HUDEP-2 (cell line): ENCODE measurements at regions not wholly inside any gene's neighbourhood (a gene's known extent, or its start where the extent isn't known, plus 50 kb on each side); places are given as distances from the start of the nearest gene placed in this dataset.
"Not testable (repeated sequence)": the region's sequence is repeated elsewhere in the genome, so short reads cannot be mapped to it uniquely, and the experiment has no call there.

ENCODE experiments used
- DNase-seq, 76 experiments: peaks; one replicate each; lab custom pipeline; 2025; ENCODE audit not compliant: unreplicated experiment in 76 of 76; lab: John Stamatoyannopoulos, UW

GRCh38 chr1:208681878-208682663, 437.9 kb upstream of the PLXNA2 start:
- no peak for DNase-seq

DNA sequence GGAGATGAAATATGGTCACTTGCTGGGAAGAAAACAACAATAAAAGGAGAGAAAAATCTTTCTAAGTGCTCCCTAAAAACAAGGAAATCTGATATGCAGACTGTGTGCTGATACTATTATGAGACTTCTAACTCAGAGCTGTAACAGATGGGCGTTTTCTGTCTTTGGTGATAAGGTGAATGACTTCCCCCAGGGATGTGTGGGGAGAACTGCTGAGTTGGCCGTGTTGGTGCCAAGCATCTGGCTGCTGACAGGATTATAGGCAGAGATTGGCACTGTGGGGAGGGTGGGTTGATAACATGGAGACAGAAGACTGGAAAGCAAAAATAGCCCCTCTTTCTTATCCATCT, 438.5 kb upstream of the PLXNA2 start:
- DNase-seq = no peak

- DNase-seq = no peak
Measured at GRCh38 chr1:208683141-208683540, 439.0 kb upstream of the PLXNA2 start.

DNA sequence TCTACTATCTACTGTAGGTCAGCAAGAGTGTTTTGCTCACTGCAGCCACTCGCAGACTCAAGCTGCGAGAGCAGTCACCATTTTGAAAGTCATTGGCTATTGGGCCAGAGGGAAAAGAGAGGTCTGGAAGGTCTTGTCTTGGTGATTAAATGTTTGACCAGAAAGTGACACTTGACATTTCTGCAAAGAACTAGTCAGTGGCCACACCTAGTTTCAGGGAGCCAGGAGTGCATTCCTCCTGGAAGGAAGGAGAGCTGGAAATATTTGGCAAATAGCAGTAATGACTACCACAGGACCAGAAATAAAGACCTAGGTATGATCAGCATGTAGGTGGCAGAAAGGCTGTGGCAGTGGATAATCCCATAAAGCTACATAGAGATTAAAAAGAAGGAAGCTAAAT, 440.0 kb upstream of the PLXNA2 start:
- DNase-seq = no peak

- no peak for DNase-seq
Measured at GRCh38 chr1:208686592-208686991, 442.4 kb upstream of the PLXNA2 start.

DNA sequence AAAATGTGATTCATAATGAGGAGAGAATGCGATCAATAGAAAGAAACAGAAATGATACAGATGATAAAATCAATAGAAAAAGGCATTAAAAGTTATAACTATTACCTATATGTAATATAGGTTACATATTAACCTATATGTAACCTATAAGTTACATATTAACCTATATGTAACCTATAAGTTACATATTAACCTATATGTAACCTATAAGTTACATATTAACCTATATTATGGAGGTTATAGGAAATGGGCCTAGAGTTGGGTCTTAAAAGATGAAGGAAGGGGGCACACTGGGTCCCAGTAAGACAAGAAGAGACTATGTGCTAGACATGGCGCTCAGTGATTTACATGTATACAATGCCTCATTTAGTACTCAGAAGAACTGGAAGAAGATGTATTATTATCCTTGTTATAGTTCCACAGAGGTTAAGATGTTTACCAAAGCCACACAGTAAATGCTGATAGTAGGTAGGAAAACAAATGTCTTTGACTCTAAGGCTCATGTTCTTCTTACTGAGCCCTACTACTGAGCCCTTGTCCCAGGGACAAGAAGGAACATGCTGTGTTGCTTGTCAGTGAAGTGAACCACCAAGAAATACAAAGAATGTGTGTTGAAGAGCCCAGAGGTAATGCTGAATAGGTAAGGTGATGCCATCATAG, 444.6 kb upstream of the PLXNA2 start:
- DNase-seq = no peak

DNA sequence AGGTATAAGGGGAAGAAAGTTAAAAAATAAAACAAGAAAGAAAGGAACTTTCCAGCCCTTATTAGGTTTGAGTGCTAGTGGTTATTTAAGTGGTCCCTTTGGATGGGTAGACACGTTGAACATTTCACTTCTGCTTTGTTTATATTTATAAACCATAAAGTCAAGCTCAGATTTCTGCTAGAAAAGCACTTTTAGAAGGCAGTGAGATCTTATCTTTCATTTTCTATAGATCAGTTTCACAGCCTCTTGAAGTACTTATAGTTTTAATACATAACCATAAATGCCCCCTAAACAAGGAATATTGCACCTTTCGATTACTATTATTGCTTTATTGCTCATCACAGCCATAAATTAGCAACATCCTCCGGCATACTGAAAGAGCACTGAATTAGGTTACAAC, 446.8 kb upstream of the PLXNA2 start:
- no peak for DNase-seq

DNA sequence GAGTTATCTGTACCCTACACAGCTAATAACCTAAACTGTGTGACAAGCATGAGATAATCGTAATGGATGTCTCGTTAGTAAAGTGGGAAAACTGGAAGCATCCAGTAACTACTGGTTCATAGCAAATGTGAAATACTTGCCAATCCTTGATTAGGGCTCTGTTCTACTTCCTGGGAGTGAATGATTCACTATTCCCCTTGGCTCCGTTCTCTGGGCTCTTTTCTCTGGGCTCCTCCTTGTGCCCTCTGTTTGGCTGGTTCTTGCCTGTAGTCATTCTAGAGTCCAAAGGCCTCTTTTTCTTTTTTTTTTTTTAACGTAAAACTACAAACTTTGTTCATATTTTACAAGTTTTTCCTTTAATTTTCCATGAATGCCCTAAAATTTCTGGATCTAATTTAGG, 465.8 kb upstream of the PLXNA2 start:
- no peak for DNase-seq

GRCh38 chr1:208714323-208714722, 470.1 kb upstream of the PLXNA2 start:
- peak in 21 of 76 experiments; percentile 1 to 83 (median 39) for DNase-seq

DNA sequence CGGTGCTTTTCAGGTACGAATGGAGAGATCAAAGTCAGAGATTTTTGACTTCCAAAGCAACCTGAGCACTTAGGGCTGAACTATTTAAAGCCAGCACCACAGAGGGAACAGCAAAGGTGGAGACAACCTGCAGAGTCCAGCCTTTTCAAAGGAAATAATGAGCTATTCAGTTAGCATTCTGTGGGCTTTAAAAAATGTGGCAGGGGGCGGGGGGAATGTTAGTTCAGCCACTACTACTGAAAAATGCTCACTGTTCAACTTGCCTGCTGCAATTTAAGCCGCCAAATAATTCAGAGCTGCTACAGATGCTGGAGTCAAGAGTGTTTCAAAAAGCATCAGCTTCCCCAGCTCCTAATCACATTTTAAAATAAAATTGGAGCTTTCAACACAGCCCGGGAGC, 473.3 kb upstream of the PLXNA2 start:
- DNase-seq = no peak

GRCh38 chr1:208722592-208722991, 478.4 kb upstream of the PLXNA2 start:
- DNase-seq = no peak

DNA sequence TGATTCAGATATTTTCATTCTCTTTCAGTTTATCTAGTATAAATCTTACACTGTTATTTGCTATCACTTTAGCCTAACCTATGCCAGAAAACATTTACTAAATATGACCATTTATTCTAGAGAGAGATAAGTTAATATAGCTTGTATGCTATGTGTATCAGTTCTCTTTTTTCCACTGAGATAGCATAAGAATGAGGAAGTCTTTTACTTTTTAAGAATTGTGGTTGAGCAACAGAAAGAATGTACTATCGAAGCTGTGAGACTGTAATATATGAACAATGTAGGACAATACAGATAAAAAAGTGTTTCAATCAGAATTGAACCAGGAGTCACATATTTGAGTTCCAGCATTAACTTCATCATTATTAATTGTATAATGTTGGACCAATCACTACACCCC, 479.9 kb upstream of the PLXNA2 start:
- DNase-seq = no peak

DNA sequence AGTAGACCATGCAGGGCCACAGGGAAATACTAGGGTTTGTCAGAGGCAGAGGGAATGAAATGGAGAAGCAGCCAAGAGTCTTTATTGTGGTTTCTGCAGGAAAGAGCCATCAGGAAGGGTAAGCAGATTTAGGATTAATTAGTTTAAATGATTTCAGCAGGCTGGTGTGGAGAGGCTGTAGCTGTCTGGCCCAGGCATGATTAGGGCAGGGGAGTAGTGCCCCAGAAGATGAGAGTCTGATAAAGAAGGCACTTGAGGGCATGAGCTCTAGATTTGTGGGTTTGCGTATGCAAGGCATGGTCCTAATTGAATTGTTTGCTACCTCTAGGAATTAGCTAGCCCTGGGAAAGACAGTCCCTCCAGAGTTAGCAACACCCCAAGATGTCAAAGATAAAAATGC, 484.6 kb upstream of the PLXNA2 start:
- no peak for DNase-seq

DNA sequence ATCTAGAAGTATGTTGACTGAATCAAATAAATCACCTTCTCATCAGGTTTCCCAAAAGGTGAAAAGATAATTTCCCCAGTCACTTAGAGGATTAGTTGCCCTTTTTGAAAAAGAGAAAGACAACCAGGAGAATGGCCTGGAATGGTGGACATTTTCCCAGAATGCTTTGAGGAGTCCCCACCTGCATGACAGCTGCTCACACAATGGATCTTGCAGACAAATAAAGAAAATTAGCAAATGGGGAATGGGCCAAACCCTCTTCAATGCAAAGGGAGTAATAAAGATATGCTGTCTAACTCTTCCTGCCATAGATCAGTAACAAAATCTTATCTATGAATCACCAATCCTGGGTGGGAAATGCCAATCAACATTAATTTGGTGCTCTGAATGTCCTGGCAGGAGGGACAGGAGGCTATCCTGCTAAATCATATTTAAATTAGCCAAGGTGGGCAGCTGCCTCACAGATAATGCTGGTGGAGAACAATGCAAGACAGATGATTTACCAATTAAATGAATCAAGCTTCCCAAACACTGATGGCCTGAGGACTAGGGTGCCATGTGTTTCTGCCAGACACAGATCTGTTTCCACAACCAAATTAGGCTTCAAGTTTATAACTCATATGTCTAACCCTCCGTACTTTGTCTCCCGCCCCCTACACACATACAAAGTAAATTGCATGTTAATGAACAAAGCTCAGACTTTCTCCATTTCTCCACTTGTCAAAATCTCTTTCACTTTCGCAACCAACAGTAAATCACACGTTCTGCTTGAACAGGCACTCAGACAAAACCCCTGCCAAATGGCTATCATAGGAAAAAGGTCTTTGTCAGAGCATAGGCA, 488.0 kb upstream of the PLXNA2 start:
- no peak for DNase-seq

GRCh38 chr1:208737161-208737560, 493.0 kb upstream of the PLXNA2 start:
- no peak for DNase-seq

DNA sequence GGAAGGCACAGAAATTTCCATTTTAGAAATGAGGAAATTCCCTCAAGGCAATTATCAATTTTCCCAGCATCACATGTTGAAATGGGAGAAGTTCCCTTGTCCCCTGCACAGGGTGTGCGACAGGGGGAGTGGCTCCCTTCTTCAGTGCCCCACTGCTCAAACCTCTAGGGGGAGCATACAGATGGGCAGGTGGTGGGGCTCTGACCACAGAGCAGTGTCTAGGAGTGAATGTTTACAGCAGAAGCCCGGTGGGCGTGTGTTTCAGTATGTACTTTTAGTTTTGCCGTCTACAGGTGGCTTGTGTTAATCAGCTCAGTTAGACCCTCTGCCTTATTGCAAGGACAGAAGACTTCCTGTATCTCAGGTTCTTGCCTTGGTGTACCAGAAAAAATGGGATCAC, 493.7 kb upstream of the PLXNA2 start:
- no peak for DNase-seq

GRCh38 chr1:208739636-208740035, 495.5 kb upstream of the PLXNA2 start:
- not testable (repeated sequence) for DNase-seq

- DNase-seq = no peak
Measured at GRCh38 chr1:208741296-208741695, 497.1 kb upstream of the PLXNA2 start.

- DNase-seq = no peak
Measured at GRCh38 chr1:208743361-208743760, 499.2 kb upstream of the PLXNA2 start.

- DNase-seq = no peak
Measured at GRCh38 chr1:208747979-208748378, 503.8 kb upstream of the PLXNA2 start.

DNA sequence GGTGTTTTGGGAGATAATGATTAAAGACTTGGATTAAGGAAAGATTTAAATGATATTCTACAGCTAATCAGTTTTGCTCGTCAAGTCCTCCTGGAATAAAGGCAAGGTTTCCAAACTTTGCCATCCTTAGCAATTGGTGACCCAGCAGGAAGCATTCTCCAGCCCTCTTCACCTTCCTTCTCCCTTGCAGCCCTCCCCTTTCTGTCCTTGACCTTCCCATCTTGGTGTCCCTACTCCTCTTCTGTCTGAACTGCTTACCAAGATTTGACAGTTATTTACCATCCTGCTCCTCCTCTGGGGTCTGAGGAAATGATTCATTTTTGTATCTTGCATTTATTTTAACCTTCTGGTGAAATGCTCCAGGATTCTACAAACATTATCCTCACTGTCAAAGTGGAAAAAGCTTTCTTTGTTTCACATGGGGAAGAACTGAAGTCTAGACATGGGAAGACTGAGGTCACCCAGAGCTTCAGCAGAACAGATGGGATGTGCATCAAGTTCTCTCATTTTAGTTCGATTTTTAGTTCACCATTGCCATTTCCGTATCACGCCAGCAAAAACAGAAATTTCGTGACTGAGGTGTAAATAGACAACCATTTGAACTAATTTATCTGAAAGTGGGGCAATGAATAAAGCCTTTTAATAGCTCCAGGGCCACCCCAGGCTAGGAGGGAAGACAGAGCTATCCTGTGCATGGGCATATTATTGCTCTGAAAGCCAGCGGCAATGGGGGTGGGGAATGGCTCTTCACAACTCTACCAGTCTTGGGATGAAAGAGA, 504.4 kb upstream of the PLXNA2 start:
- DNase-seq = no peak
